PC-9 (cell line): ENCODE measurements at regions not wholly inside any gene's neighbourhood (a gene's known extent, or its start where the extent isn't known, plus 50 kb on each side); places are given as distances from the start of the nearest gene placed in this dataset.

Experiments used
- EZH2 ChIP-seq: fragments of 200-600 bp; sonication (generic); IDR thresholded peaks from 2 replicates; pipeline ENCODE4 v1.8.0; 2017; ENCODE audit warnings: antibody characterized with exemption, low read depth
- TF ChIP-seq, protein P1 (sequence below): fragments of 200-600 bp; sonication (generic); conservative IDR thresholded peaks from 2 replicates; pipeline ENCODE4 v1.6.1; 2017; ENCODE audit warnings: mixed run types, antibody characterized with exemption, mild to moderate bottlenecking, moderate library complexity

GRCh38 chr13:27008733-27009132 lies 162.9 kb downstream of the USP12 start:
- TF ChIP-seq, protein P1, sequence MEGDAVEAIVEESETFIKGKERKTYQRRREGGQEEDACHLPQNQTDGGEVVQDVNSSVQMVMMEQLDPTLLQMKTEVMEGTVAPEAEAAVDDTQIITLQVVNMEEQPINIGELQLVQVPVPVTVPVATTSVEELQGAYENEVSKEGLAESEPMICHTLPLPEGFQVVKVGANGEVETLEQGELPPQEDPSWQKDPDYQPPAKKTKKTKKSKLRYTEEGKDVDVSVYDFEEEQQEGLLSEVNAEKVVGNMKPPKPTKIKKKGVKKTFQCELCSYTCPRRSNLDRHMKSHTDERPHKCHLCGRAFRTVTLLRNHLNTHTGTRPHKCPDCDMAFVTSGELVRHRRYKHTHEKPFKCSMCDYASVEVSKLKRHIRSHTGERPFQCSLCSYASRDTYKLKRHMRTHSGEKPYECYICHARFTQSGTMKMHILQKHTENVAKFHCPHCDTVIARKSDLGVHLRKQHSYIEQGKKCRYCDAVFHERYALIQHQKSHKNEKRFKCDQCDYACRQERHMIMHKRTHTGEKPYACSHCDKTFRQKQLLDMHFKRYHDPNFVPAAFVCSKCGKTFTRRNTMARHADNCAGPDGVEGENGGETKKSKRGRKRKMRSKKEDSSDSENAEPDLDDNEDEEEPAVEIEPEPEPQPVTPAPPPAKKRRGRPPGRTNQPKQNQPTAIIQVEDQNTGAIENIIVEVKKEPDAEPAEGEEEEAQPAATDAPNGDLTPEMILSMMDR = no peak
- TF ChIP-seq EZH2 = no peak
